ENCODE measurements at regions not wholly inside any gene's neighbourhood (a gene's known extent, or its start where the extent isn't known, plus 50 kb on each side); places are given as distances from the start of the nearest gene placed in this dataset.

- TF ChIP-seq ZNF121 (CRISPR knock-in tag; conservative IDR thresholded peaks at IDR 0.05): no peak
- no peak for TF ChIP-seq POLR2A (conservative IDR thresholded peaks at IDR 0.05)
- no peak for TF ChIP-seq CEBPG (CRISPR knock-in tag; IDR thresholded peaks at IDR 0.05)
- TF ChIP-seq CEBPG (tag; conservative IDR thresholded peaks at IDR 0.05 in 1 of 2, IDR thresholded peaks at IDR 0.05 in 1 of 2): no peak
- TF ChIP-seq ESRRB (CRISPR knock-in tag; IDR thresholded peaks at IDR 0.05; ENCODE audit: borderline replicate concordance): no peak
- TF ChIP-seq YY1 (IDR thresholded peaks at IDR 0.05; ENCODE audit: borderline replicate concordance in 1 of 3, control insufficient read depth in 1 of 3, extremely low read depth in 1 of 3, insufficient read depth in 3 of 3, insufficient read length in 1 of 3, insufficient replicate concordance in 2 of 3, low read depth in 1 of 3, low read length in 2 of 3): no peak
- TF ChIP-seq KDM4B (IDR thresholded peaks at IDR 0.05; ENCODE audit: borderline replicate concordance in 2 of 2, low read depth in 1 of 2): no peak
Observed at GRCh38 chr12:24374452-24374851, 425.0 kb upstream of the SOX5 start.
